ENCODE measurements at regions not wholly inside any gene's neighbourhood (a gene's known extent, or its start where the extent isn't known, plus 50 kb on each side); places are given as distances from the start of the nearest gene placed in this dataset.

- no peak for TF ChIP-seq CTCF (IDR thresholded peaks at IDR 0.05; ENCODE audit: extremely low read depth in 1 of 2, insufficient read depth in 1 of 2, low read depth in 1 of 2, low read length in 2 of 2)
- TF ChIP-seq POLR2A (IDR thresholded peaks at IDR 0.05; ENCODE audit: low read depth, low read length): no peak
- no peak for TF ChIP-seq MYC (IDR thresholded peaks at IDR 0.05; ENCODE audit: low read depth, low read length)
- no peak for TF ChIP-seq EZH2 (IDR thresholded peaks at IDR 0.05; ENCODE audit: borderline replicate concordance, low read depth, low read length, severe bottlenecking)
- TF ChIP-seq POLR2AphosphoS5 (IDR thresholded peaks at IDR 0.05; ENCODE audit: insufficient read depth, low read depth, low read length): no peak
- TF ChIP-seq FOS (IDR thresholded peaks at IDR 0.05; ENCODE audit: borderline replicate concordance, insufficient read depth, low read length): no peak
- no peak for TF ChIP-seq MAX (IDR thresholded peaks at IDR 0.05; ENCODE audit: insufficient read depth, insufficient read length)
- TF ChIP-seq JUN (IDR thresholded peaks at IDR 0.05; ENCODE audit: borderline replicate concordance, insufficient read depth, insufficient read length, low read depth): no peak
Measured at GRCh38 chr3:5841599-5841998, 654.1 kb downstream of the EDEM1 start.

Data from endothelial cell of umbilical vein (primary cell).